IMR-90 (cell line): ENCODE measurements at regions not wholly inside any gene's neighbourhood (a gene's known extent, or its start where the extent isn't known, plus 50 kb on each side); places are given as distances from the start of the nearest gene placed in this dataset.
"Not testable (repeated sequence)": the region's sequence is repeated elsewhere in the genome, so short reads cannot be mapped to it uniquely, and the experiment has no call there.

Experiments used
- ATAC-seq: fragments of 200-7000 bp; cut with Tn5 transposase; 2 replicates; pipeline ENCODE4 v1.9.1; 2020; ENCODE audit warnings: low read depth, mild to moderate bottlenecking, moderate library complexity
- BruUV-seq: library from RNA; stranded (reverse); fragments of 400-500 nt; replicated peaks from 2 replicates; lab custom pipeline; 2021; lab: Mats Ljungman, UMichigan
- CTCF ChIA-PET: fragments of 300-600 bp; formaldehyde crosslinking; extraction: SDS; loops from one replicate; lab custom pipeline; 2021; ENCODE audit warnings: antibody characterized with exemption; lab: Yijun Ruan, JAX
- POLR2A ChIA-PET: fragments of 300-600 bp; sonication (Branson Sonifier 250); formaldehyde crosslinking; loops from one replicate; lab custom pipeline; 2022; ENCODE audit warnings: antibody characterized with exemption; ENCODE audit not compliant: unreplicated experiment; lab: Charles Lee
- DNase-seq: peaks from one replicate; pipeline ENCODE4 v3.0.0; 2013
- H2AFZ ChIP-seq: replicated peaks from 2 replicates; pipeline ENCODE3; 2013; ENCODE audit warnings: low read length, mild to moderate bottlenecking; ENCODE audit not compliant: poor library complexity
- H2AK5ac ChIP-seq: 2 replicates; pipeline ENCODE4 v1.6.1; 2013; ENCODE audit warnings: low read depth, low read length, inconsistent platforms
- H2AK9ac ChIP-seq: replicated peaks from 2 replicates; pipeline ENCODE3; 2013; ENCODE audit warnings: mild to moderate bottlenecking, low read depth, low read length, moderate library complexity; ENCODE audit not compliant: poor library complexity
- H2BK120ac ChIP-seq: 2 replicates; pipeline ENCODE4 v1.6.1; 2013; ENCODE audit warnings: low read depth, low read length, inconsistent platforms
- H2BK15ac ChIP-seq: 3 replicates; pipeline ENCODE4 v1.6.1; 2013; ENCODE audit warnings: low read depth, low read length, inconsistent platforms
- H2BK20ac ChIP-seq: 2 replicates; pipeline ENCODE4 v1.6.1; 2013; ENCODE audit warnings: low read depth, mild to moderate bottlenecking, inconsistent platforms, low read length, moderate library complexity
- H2BK5ac ChIP-seq: 2 replicates; pipeline ENCODE4 v1.6.1; 2013; ENCODE audit warnings: mild to moderate bottlenecking, low read depth, low read length, inconsistent platforms; ENCODE audit not compliant: poor library complexity, severe bottlenecking
- H3K14ac ChIP-seq: replicated peaks from 2 replicates; pipeline ENCODE4 v1.6.1; 2013; ENCODE audit warnings: low read depth, low read length, inconsistent platforms
- H3K18ac ChIP-seq: 2 replicates; pipeline ENCODE4 v1.6.1; 2013; ENCODE audit warnings: low read depth, low read length, control low read depth
- H3K23ac ChIP-seq: 2 replicates; pipeline ENCODE4 v1.6.1; 2013; ENCODE audit warnings: low read depth, low read length, inconsistent platforms
- H3K27ac ChIP-seq: 2 replicates; pipeline ENCODE4 v1.5.1; 2013; ENCODE audit warnings: mild to moderate bottlenecking, control low read depth, low read length; ENCODE audit not compliant: insufficient read depth
- H3K27me3 ChIP-seq: 2 replicates; pipeline ENCODE4 v1.6.1; 2013; ENCODE audit warnings: low read length; ENCODE audit not compliant: control insufficient read depth, insufficient read depth
- H3K36me3 ChIP-seq: 2 replicates; pipeline ENCODE4 v1.6.1; 2013; ENCODE audit warnings: low read length, mixed read lengths; ENCODE audit not compliant: control insufficient read depth, insufficient read depth
- H3K4ac ChIP-seq: 2 replicates; pipeline ENCODE4 v1.6.1; 2013; ENCODE audit warnings: low read depth, low read length, inconsistent platforms
- H3K4me1 ChIP-seq: 2 replicates; pipeline ENCODE4 v1.6.1; 2013; ENCODE audit warnings: low read length, mixed read lengths; ENCODE audit not compliant: control insufficient read depth, insufficient read depth
- H3K4me2 ChIP-seq: 2 replicates; pipeline ENCODE4 v1.6.1; 2013; ENCODE audit warnings: low read depth, mild to moderate bottlenecking, control low read depth, low read length, moderate library complexity
- H3K4me3 ChIP-seq: 2 replicates; pipeline ENCODE4 v1.5.1; 2013; ENCODE audit warnings: low read depth, mild to moderate bottlenecking, control low read depth, low read length, moderate library complexity; ENCODE audit not compliant: insufficient read depth
- H3K56ac ChIP-seq: 2 replicates; pipeline ENCODE4 v1.6.1; 2013; ENCODE audit warnings: low read length, inconsistent platforms; ENCODE audit not compliant: insufficient read depth; ENCODE audit errors: extremely low read depth
- H3K79me1 ChIP-seq, 2 experiments: 2 replicates each; pipeline ENCODE4 v1.6.1; 2013; ENCODE audit warnings: low read length in 2 of 2, inconsistent platforms in 1 of 2, low read depth in 1 of 2
- H3K9ac ChIP-seq: 2 replicates; pipeline ENCODE4 v1.6.1; 2013; ENCODE audit warnings: low read depth, low read length, control low read depth
- H3K9me1 ChIP-seq: 2 replicates; pipeline ENCODE4 v1.6.1; 2013; ENCODE audit warnings: low read length, inconsistent platforms; ENCODE audit not compliant: insufficient read depth
- H3K9me3 ChIP-seq: 2 replicates; pipeline ENCODE4 v1.6.1; 2013; ENCODE audit warnings: low read length; ENCODE audit not compliant: control insufficient read depth, insufficient read depth
- H4K20me1 ChIP-seq: 2 replicates; pipeline ENCODE4 v1.6.1; 2013; ENCODE audit warnings: low read length, inconsistent platforms; ENCODE audit not compliant: insufficient read depth
- H4K5ac ChIP-seq: 2 replicates; pipeline ENCODE4 v1.6.1; 2013; ENCODE audit warnings: mild to moderate bottlenecking, low read depth, low read length, control low read depth
- H4K8ac ChIP-seq, 2 experiments: 2 replicates each; pipeline ENCODE4 v1.6.1; 2013; ENCODE audit warnings: low read depth in 2 of 2, low read length in 2 of 2, control low read depth in 1 of 2, inconsistent platforms in 1 of 2
- H4K91ac ChIP-seq: 2 replicates; pipeline ENCODE4 v1.6.1; 2013; ENCODE audit warnings: low read depth, low read length, inconsistent platforms; ENCODE audit not compliant: insufficient read depth
- BHLHE40 ChIP-seq: fragments of 150-350 bp; IDR thresholded peaks from 2 replicates; pipeline ENCODE4 v1.6.1; 2016; ENCODE audit warnings: mild to moderate bottlenecking, low read depth, low read length
- CEBPB ChIP-seq: IDR thresholded peaks from 2 replicates; pipeline ENCODE4 v1.6.1; 2012; ENCODE audit warnings: low read depth, low read length, improper control_type of control experiment
- FOS ChIP-seq: fragments of 150-350 bp; IDR thresholded peaks from 2 replicates; pipeline ENCODE4 v1.6.1; 2016; ENCODE audit warnings: low read depth, low read length
- MAFK ChIP-seq: IDR thresholded peaks from 2 replicates; pipeline ENCODE4 v1.6.1; 2012; ENCODE audit warnings: low read depth, low read length, improper control_type of control experiment
- NFE2L2 ChIP-seq: fragments of 150-350 bp; IDR thresholded peaks from 2 replicates; pipeline ENCODE4 v1.6.1; 2016; ENCODE audit warnings: low read depth, mild to moderate bottlenecking, low read length
- RCOR1 ChIP-seq: IDR thresholded peaks from 2 replicates; pipeline ENCODE4 v1.6.1; 2012; ENCODE audit warnings: mild to moderate bottlenecking, low read length, improper control_type of control experiment; ENCODE audit not compliant: insufficient replicate concordance
- RFX5 ChIP-seq: IDR thresholded peaks from 2 replicates; pipeline ENCODE4 v1.8.0; 2012; ENCODE audit warnings: low read depth, mild to moderate bottlenecking, low read length, moderate library complexity
- WGBS, 2 experiments: methylation state at CpG; one replicate each; pipeline versions ENCODE4 v1.1.5 to v1.1.7; 2013; ENCODE audit warnings: missing lambda C conversion rate in 2 of 2; ENCODE audit not compliant: insufficient read length in 1 of 2; ENCODE audit errors: extremely low coverage in 2 of 2; 5-methylcytosine and 5-hydroxymethylcytosine counted together
- dilution Hi-C: fragments of 300-500 bp; cut with HindIII; formaldehyde crosslinking; loops from one replicate; pipeline ENCODE4 v1.14.3; 2018; ENCODE audit warnings: low sequenced_read_pairs; ENCODE audit not compliant: unreplicated experiment
- in situ Hi-C: fragments of 300-500 bp; cut with MboI; formaldehyde crosslinking; loops from 3 replicates; pipeline ENCODE4 v1.14.3; 2019; ENCODE audit warnings: low sequenced_read_pairs, inconsistent platforms, mixed read lengths
- intact Hi-C: fragments of 100-400 bp; cut with micrococcal nuclease; formaldehyde crosslinking; loops from 2 replicates; pipeline ENCODE4 v1.10.0; 2022
- TF ChIP-seq, protein P1 (sequence below): conservative IDR thresholded peaks from 2 replicates; pipeline ENCODE4 v1.5.1; 2012; ENCODE audit warnings: mild to moderate bottlenecking, low read depth, low read length, improper control_type of control experiment

DNA sequence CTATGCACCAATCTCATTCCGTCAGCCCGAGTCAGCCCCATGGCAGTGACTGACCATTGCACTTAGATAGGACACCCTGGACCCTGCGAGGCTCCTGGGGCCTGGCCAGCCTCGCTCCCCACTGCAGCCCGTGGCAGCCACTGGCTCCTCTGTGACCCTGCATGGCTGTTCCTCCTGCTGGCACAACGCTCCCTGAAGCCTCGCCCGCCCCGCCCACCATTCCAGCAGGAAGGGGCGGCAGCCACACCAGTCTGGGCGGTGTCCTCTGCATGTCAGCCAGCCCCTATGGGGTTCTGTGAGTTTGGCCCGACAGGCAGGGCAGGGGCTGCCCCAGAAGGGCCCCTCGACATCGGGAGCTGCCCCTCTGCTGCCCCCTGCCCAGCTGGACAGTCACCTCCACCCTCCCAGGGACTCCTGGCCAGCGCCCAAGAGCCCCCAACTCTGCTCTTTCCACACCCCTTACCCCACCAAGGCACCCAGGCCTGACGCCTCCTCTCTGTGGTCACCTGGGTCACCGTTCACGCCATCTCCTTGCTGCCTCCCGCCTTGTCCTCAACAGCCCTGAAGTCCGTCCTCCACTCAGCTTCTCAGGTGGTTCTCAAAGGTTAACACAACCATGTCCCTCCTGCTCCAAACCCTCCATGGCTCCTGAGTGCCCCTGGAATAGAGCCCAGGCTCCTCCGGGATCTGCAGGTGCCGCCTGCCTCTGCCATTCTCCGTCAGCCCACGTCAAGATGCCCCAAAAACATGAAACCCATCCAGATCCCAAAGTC, 103.5 kb downstream of the MICALL2 start:
- no peak overlapping the region for H2BK120ac ChIP-seq
- no peak overlapping the region for H3K9ac ChIP-seq
- H2AK9ac ChIP-seq = no peak overlapping the region
- no peak overlapping the region for H3K4me2 ChIP-seq
- no peak overlapping the region for H2AK5ac ChIP-seq
- in situ Hi-C loops = no loop called here
- no peak overlapping the region for H3K23ac ChIP-seq
- WGBS, 2 experiments = 42% methylated on average over 4 of the region's 24 CpGs; no CpG with 5 or more reads in 1 of the 2 experiments
- H4K20me1 ChIP-seq = no peaks in the 10 kb centered on the region; the same call in 1 of the 2 replicates
- no peak overlapping the region for H3K4me3 ChIP-seq
- H4K91ac ChIP-seq = no peak overlapping the region
- peaks cover 20% of the 10 kb centered on the region for H3K27me3 ChIP-seq
- H3K9me1 ChIP-seq = 0 out of 2 replicates have a peak, but pooled peaks cover 3% of the 10 kb centered on the region
- no peaks in the 10 kb centered on the region for H3K79me1 ChIP-seq
- CTCF ChIA-PET = no interaction called here
- ATAC-seq = no peak
- no peak overlapping the region for H2BK5ac ChIP-seq
- H3K14ac ChIP-seq = no peak overlapping the region
- dilution Hi-C loops = no loop called here
- TF ChIP-seq BHLHE40 = no peak
- TF ChIP-seq, protein P1, sequence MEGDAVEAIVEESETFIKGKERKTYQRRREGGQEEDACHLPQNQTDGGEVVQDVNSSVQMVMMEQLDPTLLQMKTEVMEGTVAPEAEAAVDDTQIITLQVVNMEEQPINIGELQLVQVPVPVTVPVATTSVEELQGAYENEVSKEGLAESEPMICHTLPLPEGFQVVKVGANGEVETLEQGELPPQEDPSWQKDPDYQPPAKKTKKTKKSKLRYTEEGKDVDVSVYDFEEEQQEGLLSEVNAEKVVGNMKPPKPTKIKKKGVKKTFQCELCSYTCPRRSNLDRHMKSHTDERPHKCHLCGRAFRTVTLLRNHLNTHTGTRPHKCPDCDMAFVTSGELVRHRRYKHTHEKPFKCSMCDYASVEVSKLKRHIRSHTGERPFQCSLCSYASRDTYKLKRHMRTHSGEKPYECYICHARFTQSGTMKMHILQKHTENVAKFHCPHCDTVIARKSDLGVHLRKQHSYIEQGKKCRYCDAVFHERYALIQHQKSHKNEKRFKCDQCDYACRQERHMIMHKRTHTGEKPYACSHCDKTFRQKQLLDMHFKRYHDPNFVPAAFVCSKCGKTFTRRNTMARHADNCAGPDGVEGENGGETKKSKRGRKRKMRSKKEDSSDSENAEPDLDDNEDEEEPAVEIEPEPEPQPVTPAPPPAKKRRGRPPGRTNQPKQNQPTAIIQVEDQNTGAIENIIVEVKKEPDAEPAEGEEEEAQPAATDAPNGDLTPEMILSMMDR = no peak
- no peak for TF ChIP-seq FOS
- TF ChIP-seq RFX5 = no peak
- TF ChIP-seq CEBPB = no peak
- no peak for TF ChIP-seq RCOR1
- no peak for TF ChIP-seq MAFK
- TF ChIP-seq NFE2L2 = no peak
- no peak overlapping the region for H4K5ac ChIP-seq
- no peak overlapping the region for H2BK20ac ChIP-seq
- H3K4me1 ChIP-seq = no peaks in the 10 kb centered on the region
- H4K8ac ChIP-seq = no peak overlapping the region
- H3K9me3 ChIP-seq = no peaks in the 10 kb centered on the region
- intact Hi-C loops = no loop called here
- no peak overlapping the region for H3K27ac ChIP-seq
- no peak overlapping the region for H2AFZ ChIP-seq
- no peaks in the 10 kb centered on the region for H3K36me3 ChIP-seq
- DNase-seq = no peak
- no TSS peak for BruUV-seq
- H3K18ac ChIP-seq = no peak overlapping the region
- no peak overlapping the region for H2BK15ac ChIP-seq
- H3K56ac ChIP-seq = no peak overlapping the region
- H3K4ac ChIP-seq = no peak overlapping the region
- POLR2A ChIA-PET = no interaction called here

GRCh38 chr7:1356853-1357252, 102.4 kb downstream of the MICALL2 start:
- H3K56ac ChIP-seq, H2BK20ac ChIP-seq, H3K14ac ChIP-seq, DNase-seq, H3K4me1 ChIP-seq, H3K4ac ChIP-seq, H3K36me3 ChIP-seq, H4K20me1 ChIP-seq, H3K4me3 ChIP-seq, H3K27ac ChIP-seq, H3K18ac ChIP-seq, H3K79me1 ChIP-seq, H2BK120ac ChIP-seq, H3K4me2 ChIP-seq, H3K9me1 ChIP-seq, intact Hi-C loops, H2BK15ac ChIP-seq, in situ Hi-C loops, BruUV-seq, CTCF ChIA-PET, H4K8ac ChIP-seq, H2BK5ac ChIP-seq, H3K9me3 ChIP-seq, dilution Hi-C loops, H2AK9ac ChIP-seq, H2AK5ac ChIP-seq, H3K23ac ChIP-seq, H3K9ac ChIP-seq, POLR2A ChIA-PET, ATAC-seq, H4K5ac ChIP-seq, H4K91ac ChIP-seq: not testable (repeated sequence)
- peak overlapping the region; percentile 14 for H2AFZ ChIP-seq
- peaks cover 19% of the 10 kb centered on the region for H3K27me3 ChIP-seq
- WGBS, 2 experiments = 90% methylated on average over 3 of the region's 6 CpGs; no CpG with 5 or more reads in 1 of the 2 experiments
